GM21515 (cell line): ENCODE measurements at regions not wholly inside any gene's neighbourhood (a gene's known extent, or its start where the extent isn't known, plus 50 kb on each side); places are given as distances from the start of the nearest gene placed in this dataset.

Source experiments
- ATAC-seq: cut with Tn5 transposase; IDR thresholded peaks from one replicate; pipeline ENCODE4 v1.9.1; 2021; ENCODE audit not compliant: unreplicated experiment

DNA sequence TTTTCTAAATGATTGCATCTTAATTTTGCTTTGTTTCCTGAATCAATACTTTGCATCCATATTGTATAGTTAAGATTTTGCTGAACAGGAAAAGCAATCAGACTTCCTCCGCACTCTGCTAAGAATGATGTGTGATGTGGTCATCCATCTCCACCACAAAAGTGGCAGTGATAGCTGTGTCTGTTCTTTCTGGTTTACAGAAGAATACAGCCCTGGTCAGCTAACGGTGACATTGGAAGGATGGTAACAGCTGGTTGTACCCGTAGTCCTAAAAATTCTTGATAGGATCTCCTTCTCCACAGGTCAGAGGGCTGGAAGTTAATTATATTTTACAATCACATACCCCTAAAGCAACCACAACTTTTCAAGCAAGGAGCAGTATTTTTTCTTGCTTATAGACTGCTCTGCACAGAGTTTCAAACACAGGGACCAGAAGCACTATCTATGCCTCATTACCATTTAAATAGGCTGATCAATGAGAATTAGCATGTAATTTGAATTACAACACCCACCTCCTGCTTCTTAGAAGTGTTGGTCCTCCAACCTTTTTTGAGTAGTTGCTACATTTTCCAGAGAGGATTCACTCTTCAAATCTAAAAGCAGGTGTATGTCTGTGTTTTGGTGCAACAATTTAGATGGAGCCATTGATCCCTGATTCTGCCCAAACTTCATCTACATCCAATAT, 1191.9 kb upstream of the NUDT12 start:
- ATAC-seq: no peak

DNA sequence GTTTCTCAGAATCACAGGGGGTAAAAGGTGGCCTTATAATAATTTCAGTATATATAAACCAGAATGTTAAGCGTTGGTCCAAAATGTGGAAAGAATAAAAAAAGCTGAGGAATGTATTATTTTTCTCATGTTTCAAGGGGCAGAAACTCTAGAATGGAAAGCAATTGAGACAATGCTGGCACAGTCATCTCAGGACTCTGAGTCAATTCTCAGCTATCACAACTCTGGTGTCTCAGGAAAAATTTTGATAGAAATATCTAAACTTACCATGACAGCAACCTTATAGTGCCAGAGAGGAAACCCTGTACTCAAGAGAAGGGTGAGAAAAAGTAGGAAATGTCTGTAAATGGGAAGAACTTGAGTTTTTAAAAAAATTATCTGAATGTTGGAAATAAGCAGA, 1189.4 kb upstream of the NUDT12 start:
- ATAC-seq: no peak

DNA sequence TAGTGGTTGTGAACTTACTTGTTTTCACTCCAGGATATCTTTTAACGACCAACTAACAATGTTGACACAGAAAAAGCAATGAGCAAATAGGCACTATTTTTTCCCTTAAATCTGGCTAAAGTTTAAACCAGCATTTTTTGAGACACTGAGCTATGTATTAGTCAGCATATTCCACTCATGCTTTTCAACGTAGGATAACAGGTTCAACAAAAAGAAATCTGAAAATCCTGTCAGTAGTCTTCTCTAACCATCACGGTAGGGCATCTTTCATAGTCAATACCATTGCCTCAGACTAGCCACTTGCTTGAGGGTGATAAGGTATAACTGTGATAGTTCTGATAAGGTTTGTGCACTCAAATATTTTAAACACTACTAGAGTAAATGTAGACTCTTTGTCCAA, 1177.3 kb upstream of the NUDT12 start:
- no peak for ATAC-seq

DNA sequence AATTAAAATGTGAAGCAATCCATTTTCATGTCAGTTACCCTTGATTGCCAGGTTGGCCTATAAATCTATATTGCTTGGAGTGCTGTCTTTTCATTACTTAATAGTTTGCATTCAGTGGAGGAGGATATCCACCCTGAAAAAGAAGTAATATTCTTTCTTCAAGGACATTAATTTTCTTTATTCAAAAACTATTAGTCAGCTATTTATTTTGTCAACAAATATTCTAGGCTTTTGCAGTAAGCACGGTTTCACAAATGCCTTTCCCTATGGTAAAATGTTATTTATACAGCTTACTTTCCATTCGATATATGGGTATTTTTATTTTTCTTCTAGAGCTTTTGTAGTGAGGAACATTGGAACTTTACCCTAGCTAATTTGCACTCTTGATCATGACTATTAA, 1176.9 kb upstream of the NUDT12 start:
- ATAC-seq: no peak

DNA sequence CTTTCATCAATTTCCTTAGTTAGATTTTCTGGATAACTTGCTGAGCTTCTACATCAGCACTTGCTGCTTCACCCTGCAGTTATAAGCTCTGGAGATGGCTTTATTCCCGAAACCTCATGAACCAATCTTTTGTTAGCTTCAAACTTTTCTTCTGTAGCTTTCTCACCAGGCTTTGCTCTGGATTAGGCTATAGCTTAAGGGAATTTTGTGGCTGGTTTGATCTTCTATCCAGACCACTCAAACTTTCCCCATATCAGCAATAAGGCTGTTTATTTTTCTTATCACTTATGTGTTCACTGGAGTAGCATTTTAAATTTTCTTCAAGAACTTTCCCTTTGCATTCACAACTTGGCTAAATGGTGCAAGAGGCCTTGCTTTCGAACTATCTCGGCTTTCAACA, 1173.5 kb upstream of the NUDT12 start:
- ATAC-seq: no peak

DNA sequence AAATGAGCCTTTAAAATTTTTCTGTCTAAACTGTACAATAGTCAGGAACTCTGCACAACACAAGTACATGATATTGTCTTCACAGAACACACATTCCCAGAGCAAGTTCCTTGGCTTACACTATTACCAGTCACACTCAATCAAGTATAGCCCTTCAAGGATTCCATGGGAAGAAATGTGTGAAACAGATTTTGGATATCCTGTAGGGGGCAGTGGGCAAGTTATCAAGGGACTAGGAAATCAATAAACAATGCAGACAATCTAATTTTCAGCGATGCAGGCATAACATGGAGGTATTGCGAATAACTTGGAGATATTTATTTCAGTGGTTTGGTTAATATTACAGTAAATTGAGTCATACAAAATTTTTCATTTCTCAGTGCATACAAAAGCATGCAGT, 1171.5 kb upstream of the NUDT12 start:
- no peak for ATAC-seq

DNA sequence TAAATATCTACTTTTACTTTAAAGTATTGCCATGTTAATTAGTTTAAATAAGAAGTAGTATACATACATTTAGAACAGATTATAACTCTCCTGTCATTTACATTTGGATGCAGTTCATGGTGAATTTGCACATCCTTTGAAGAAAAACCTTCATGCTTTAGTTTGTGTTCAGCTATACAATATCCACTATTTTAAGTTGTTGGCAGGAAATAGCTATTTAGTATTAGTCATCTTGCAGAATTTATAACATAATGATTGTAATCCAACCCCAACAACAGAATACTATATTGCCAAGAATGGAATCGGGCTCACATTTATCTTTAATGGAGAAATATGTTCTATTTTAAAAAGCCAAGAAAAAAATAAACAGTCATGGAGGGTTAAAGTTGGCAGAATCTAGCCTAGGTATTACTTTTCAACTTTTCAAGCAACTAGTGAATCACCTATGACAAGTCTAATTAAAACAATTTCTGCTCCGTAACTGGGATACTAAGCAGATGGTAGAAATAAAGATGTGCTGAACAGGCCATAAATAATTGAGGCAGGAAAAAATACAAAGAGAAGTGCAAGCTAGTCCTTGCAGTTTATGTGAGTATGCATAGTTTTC, 1170.6 kb upstream of the NUDT12 start:
- ATAC-seq: no peak

DNA sequence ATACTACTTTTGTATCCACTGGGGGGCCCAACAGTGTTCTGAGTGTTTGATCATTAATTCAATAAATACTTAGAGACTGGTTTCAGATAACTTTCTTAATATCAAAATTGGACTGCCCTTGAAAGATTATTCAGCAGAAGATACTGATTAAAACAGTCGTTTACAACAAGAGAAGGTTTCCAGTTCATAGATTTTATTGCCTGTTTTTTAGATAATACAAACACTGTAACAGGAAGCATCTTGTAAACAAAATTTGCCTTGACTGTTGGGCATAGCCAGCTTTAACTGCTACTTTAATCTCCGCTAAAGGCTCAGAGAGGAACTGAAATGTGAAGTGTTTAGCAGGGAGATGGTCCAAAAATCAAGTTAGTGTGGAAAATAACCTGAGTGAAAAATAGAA, 1168.7 kb upstream of the NUDT12 start:
- ATAC-seq: no peak

DNA sequence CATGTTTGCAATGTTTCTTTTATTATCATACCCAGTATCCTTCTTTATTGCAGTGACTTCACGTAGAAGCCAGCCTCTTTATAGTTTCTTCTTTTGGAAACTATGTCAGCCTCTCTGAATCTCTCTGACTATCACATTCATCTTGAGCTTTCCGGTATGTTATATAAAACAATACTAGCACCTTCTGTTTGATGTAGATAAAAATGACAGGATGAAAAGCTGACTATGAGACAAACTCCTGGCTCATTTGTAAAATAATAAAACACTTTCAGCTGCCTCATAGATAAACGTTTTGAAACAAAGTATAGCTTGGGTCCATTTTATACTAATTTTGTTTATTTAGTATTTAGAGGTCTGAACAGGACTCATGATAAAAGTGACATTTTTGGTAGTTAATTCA, 1145.4 kb upstream of the NUDT12 start:
- ATAC-seq: no peak

DNA sequence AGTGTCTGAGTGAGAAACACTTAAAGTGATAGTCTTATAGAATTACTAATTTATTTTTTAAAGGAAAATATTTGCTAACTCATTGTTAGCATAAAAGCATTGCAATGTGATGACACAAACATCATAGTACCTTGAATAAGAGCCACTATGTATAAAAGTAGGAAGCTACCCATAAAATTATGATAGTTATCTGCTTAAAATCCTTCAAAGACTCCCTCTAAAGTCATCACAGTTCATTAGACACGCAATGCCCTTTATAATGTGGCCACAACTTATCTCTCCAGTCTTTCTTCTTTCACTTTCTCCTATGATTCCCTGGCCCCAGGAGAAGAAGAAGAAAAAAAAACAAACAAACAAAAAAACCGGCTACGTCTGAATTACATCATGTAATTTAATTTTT, 1144.0 kb upstream of the NUDT12 start:
- ATAC-seq: no peak

DNA sequence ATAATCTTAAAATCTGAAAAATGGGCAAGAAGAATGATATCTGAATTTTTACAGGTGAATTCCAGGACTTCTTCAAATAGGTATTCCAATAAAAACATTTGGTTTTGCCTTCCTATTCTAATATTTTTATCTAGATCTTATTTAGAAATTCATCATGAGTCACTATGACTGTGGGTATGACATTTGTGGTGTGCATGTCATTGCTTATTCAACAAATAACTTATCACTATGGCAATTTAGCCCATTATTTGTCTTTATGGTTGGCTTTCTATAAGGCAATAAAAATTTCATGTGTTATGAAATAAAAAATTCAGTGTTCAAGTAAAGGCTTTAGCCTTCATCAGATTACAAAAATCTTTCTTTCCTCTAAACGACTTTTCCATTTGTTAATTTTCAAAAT, 1139.6 kb upstream of the NUDT12 start:
- no peak for ATAC-seq

DNA sequence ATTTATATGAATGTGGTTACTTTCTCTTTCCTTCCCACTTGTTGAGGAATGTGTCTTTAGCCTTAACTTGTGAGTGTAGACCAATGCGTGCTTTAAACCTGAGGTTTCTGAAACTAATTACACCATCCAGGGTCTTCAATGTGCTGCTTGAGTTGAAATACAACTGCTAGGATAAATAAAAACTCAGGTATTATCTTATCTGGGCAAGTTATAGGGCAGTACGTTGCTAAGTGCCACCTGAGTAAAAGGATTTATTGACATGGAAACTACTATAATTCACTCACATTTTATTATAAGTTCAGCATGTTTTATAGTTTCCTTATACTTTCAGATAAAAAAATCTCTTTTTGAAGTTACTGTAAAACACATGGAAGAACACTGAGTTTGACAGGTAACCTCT, 1136.8 kb upstream of the NUDT12 start:
- ATAC-seq: no peak

DNA sequence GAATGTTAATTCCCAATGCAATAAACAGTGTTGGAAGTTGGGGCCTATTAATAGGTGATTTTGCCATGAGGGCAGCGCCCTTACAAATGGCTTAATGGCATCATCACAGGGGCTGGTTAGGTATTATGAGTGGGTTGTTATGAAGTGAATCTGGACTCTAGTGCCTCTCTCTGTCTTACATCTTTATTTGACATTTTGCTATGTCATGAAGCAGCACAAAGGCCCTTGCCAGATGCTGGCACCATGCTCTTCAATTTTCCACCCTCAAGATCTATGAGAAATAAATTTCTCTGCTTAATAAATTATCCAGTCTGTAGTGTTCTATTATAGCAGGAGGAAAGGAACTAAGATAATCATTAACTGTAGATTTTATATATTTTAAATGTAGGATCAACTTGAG, 1098.7 kb upstream of the NUDT12 start:
- no peak for ATAC-seq

DNA sequence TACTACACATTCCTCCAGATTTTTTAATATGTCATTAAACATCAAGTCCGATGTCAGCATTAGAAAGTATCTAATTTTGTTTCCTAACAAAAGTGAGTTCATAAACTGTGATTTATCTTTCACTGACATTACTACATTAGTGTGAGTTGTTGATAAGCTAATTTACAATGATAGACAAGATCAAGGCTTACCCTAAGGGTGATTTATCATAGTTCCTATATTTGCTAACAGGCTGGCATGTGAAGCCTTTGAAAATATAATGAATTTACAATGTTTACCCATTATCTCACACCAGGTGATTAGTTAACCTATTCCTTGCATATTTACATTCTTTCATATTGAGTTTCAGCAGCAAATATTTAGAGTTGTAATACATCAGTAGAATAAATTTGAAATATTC, 1096.9 kb upstream of the NUDT12 start:
- no peak for ATAC-seq

DNA sequence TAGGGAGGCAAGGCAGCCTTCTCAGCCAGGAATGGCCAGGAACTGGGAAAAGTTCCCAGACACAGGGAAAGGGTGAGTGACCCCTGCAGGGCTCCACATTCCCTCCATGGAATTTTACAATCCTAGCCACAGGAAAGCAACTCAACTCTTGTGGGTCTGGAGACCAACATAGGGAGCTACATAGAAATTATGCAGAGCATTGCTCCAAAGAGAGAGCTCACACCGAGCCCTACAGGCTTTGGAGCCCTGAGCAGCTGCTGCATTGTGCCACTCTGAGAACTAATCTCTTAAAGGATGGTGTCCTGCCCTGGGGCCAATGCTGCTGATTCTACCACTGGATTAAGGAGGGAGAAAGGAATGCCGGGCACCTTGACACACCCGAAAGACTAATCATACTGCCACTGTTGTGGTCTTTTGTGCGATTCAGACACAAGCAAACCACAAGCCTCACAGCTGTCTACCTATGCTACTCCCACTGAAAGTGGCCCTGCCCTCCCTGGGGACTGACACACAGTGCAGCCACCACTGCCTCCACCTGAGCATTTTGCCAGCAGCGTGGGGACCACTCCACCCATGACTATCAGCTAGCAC, 1089.8 kb upstream of the NUDT12 start:
- no peak for ATAC-seq

DNA sequence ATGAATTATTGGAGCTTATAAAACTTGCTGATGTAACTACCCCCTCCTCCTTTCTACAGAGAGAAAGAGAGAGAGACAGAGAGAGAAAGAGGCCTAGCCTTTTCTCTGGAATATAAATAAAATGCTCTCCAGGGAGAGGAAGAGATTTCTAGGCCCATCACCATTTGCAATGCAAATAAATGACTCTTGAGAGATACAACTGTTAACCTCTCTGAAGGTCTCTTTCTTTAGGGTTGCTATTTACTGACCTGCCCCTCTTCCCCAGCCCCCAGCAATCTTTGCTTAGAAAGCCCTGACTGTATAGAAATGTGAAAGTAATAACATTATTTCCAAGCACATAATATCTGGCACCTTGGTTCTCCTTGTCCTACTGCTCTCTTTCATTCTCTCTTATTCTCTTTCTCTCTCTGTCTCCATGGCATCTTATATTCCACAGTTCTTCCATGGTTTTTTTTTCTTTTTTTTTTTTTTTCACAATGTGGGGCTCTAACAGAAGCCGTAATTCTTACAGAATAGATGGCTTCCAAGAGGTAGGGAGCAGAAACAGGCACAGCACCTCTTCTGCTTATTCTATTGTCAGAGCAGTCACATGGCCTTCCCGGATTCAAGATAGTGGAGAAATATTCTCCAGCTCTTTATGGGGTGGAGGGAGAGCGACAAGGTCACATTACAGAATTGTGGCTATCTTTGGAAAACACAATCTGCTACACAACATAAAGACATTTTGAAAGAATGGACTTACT, 1087.9 kb upstream of the NUDT12 start:
- ATAC-seq: no peak

DNA sequence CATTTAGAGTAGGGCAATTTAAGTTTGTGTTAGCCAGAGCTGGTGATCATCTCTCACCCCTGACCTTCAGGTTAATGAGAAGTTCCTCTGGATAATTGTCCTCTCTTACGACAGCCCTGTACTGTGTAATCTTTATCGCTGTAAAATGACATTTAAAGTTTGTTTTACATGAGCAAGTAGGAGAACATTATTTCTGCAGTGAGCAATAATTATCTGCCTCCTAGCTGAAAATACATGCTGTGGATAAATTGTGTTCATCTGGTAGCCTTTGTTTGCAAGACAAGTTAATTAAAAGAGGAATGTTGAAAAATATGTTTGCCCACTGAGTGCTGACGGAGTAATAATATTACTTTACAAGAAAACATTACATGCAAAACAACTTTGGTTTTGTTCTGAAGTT, 1083.8 kb upstream of the NUDT12 start:
- ATAC-seq: no peak

DNA sequence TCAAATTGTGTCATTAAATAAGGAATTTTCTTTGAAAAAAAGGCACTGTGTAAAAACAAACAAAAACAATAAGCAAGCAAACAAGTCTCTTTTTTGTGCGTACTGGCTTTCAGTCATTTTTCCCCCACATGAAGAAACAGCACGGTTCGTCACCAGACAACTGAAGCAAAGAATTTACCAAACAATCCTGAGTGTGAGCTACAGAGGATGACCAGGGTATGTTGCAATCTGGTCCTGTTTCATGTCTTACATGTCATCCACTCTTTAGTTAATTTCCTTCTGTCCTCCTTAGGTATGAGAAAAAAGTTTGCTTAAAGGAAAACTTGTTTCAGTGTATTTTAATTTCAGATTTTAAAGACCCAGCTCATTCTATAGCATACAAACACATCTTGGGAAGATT, 1080.7 kb upstream of the NUDT12 start:
- ATAC-seq: no peak

DNA sequence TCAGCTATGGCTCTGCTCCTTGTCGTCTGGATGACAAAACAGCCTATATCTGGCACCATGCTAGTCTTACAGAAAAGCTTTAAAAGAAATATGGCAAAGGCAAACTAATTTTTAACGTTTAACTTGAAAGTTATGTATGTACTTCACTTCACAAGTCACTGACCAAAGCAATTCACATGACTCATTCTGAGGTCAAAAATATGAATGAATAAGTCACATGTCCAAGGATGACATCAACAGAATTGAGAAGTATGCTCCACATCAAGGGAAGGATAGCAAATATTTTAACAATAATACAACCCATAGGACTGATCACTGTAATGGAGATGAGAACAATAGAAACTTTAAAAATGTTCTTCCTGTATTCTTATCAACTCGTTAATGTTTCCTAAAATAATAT, 1072.6 kb upstream of the NUDT12 start:
- no peak for ATAC-seq

DNA sequence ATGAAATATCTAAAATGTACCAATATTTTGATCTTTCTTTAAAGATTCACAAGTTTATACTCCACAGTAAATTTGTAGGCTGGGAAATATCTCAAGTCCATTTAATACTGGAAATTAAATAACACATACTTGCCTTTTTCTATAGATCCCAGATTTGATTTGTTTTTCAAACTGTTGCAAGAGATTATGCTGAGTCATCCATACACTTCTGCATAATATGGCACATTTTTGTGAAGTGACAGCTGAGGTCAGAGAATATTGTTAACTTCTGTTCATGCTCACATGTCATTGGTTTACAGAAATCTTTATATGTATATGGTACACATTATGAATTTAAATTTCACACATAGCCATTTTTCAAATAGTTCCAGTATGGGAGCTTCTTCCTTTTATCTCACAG, 1066.3 kb upstream of the NUDT12 start:
- no peak for ATAC-seq

DNA sequence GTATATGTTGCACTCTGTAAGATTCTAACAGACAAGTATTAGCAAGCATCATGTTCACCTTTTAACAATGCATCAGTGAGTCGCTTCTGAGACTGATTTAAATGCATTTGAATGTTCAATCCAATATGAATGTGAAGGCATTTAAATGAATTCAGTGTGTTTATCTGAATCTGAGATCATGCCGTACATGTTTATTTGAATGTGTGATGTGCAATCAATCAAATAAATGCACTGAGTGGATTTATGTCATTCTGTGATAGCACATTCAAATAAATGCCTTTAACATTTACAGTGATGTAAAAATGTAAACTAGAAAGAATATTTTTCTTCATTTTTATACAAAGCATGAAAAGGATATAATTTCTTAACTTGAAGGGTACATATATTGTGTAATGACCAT, 1063.5 kb upstream of the NUDT12 start:
- no peak for ATAC-seq

DNA sequence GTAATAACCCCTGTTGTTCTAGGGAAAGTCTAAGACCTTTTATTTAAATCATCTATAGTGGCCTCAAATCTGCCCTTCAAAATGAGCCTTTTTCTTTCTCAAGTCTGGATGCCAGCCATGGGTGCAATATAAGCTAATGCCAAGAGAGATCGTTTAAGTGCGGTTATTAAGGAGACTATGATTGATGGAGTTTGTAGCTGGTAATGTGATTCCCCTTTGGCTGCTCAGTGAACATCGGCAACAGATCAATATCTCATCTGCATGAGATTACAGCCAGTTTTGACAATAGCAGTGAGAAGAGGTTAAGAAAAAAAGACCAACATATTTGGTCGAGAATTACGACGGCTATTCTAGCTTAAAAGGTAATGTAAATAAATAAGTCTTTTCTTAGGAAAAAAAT, 1049.4 kb upstream of the NUDT12 start:
- ATAC-seq: no peak
